ENCODE measurements at regions not wholly inside any gene's neighbourhood (a gene's known extent, or its start where the extent isn't known, plus 50 kb on each side); places are given as distances from the start of the nearest gene placed in this dataset.
A peak's percentile ranks its signal among the peaks of the same experiment; 100 is the strongest.

GRCh38 chr2:116413659-116414058 lies 1400.8 kb upstream of the DDX18 start:
- Histone ChIP-seq H2BK12ac (ENCODE audit: low read depth, low read length) (no peak overlapping the region), H3K23me2 (ENCODE audit: low read depth, low read length) (no peaks in the 10 kb centered on the region), H3K9ac (replicated peaks in 1 of 4; ENCODE audit: extremely low read depth in 1 of 4, low read depth in 3 of 4, low read length in 3 of 4) (no peak overlapping the region), H3K9me3 (ENCODE audit: insufficient read depth in 2 of 2, low read depth in 1 of 2, low read length in 1 of 2) (no peaks in the 10 kb centered on the region; a peak in 1 of 4 replicates), H2BK5ac (ENCODE audit: low read depth, low read length) (no peak overlapping the region), H4K20me1 (replicated peaks in 1 of 2; ENCODE audit: control insufficient read depth in 1 of 2, insufficient read depth in 2 of 2, low read length in 2 of 2) (no peaks in the 10 kb centered on the region), H2AFZ (ENCODE audit: low read length) (0 out of 2 replicates have a peak overlapping the region, but pooled peaks have one; percentile 55), H4K91ac (replicated peaks; ENCODE audit: insufficient read length, low read length) (no peak overlapping the region), H3K79me2 (ENCODE audit: control insufficient read depth in 1 of 2, insufficient read depth in 2 of 2, low read length in 2 of 2) (no peaks in the 10 kb centered on the region), H2BK15ac (ENCODE audit: low read length) (no peak overlapping the region), H3K36me3 (ENCODE audit: control insufficient read depth in 2 of 4, insufficient read depth in 4 of 4, low read length in 3 of 4) (no peaks in the 10 kb centered on the region), H2AK5ac (ENCODE audit: low read depth, low read length) (no peak overlapping the region), H3K4me2 (ENCODE audit: insufficient read depth in 1 of 2, low read depth in 2 of 2, low read length in 2 of 2) (no peak overlapping the region), H3K27ac (ENCODE audit: low read depth, low read length) (no peak overlapping the region), H3K56ac (replicated peaks; ENCODE audit: insufficient read length, low read depth, low read length) (no peak overlapping the region), H3K14ac (ENCODE audit: insufficient read length) (no peak overlapping the region), H2BK120ac (replicated peaks; ENCODE audit: low read depth, low read length) (no peak overlapping the region), H4K5ac (ENCODE audit: insufficient read length, low read depth, low read length) (no peak overlapping the region), H3K23ac (ENCODE audit: insufficient read length) (no peak overlapping the region), H3K18ac (ENCODE audit: extremely low read depth, low read length) (no peak overlapping the region), H3K79me1 (ENCODE audit: low read depth, low read length) (no peaks in the 10 kb centered on the region), H4K8ac (ENCODE audit: extremely low read depth, insufficient read depth, low read length) (peak overlapping the region; percentile 68; the same call in 1 of the 2 replicates), H3K4me3 (ENCODE audit: extremely low read depth in 1 of 4, insufficient read depth in 2 of 4, low read depth in 3 of 4, low read length in 4 of 4) (no peak overlapping the region), H3K4ac (replicated peaks; ENCODE audit: insufficient read length, low read depth, low read length) (no peak overlapping the region), H3K27me3 (replicated peaks in 1 of 4; ENCODE audit: control insufficient read depth in 3 of 4, extremely low read depth in 1 of 4, insufficient read depth in 3 of 4, low read length in 3 of 4) (no peaks in the 10 kb centered on the region), H2BK20ac (ENCODE audit: low read length) (no peak overlapping the region), H3K4me1 (replicated peaks in 1 of 4; ENCODE audit: control insufficient read depth in 3 of 4, insufficient read depth in 4 of 4, low read length in 3 of 4) (peaks cover 0 to 2% (median 0%) of the 10 kb centered on the region in 4 experiments; a peak in 1 of 7 replicates)
- DNase-seq (ENCODE audit: low read depth in 1 of 2, low spot score in 2 of 2), result no peak
- no peak for FAIRE-seq
- WGBS, 2 experiments (ENCODE audit: extremely low coverage in 1 of 2, insufficient coverage in 1 of 2, insufficient read length in 1 of 2, insufficient replicate concordance in 2 of 2, low coverage in 1 of 2, low lambda C conversion rate in 2 of 2, missing lambda C conversion rate in 1 of 2), result 90% methylated on average over 5 of the region's 5 CpGs; no CpG with 5 or more reads in 1 of the 2 experiments
- POLR2A ChIA-PET (ENCODE audit: partially characterized antibody), result no interaction called here
- CTCF ChIA-PET (ENCODE audit: partially characterized antibody), result no interaction called here
- no peak for TF ChIP-seq CTCF (IDR thresholded peaks at IDR 0.05; ENCODE audit: control extremely low read depth in 1 of 3, insufficient read depth in 1 of 3, low read depth in 1 of 3, low read length in 3 of 3)
- no peak for TF ChIP-seq GTF2F1 (IDR thresholded peaks at IDR 0.05; ENCODE audit: borderline replicate concordance, low read depth, low read length)
- TF ChIP-seq HDAC6 (IDR thresholded peaks at IDR 0.05; ENCODE audit: low read depth, low read length), result no peak
- no peak for TF ChIP-seq EZH2 (IDR thresholded peaks at IDR 0.05; ENCODE audit: low read depth, low read length, severe bottlenecking)

Measured in H1 (cell line).